OCI-LY3 (cell line): ENCODE measurements at regions not wholly inside any gene's neighbourhood (a gene's known extent, or its start where the extent isn't known, plus 50 kb on each side); places are given as distances from the start of the nearest gene placed in this dataset.

Experiments used
- EZH2phosphoT487 ChIP-seq: fragments of 200-600 bp; shearing (Covaris generic); IDR thresholded peaks from 2 replicates; pipeline ENCODE4 v1.6.1; 2018; ENCODE audit warnings: antibody characterized with exemption, mixed run types, low read depth
- TF ChIP-seq, protein P1 (sequence below): fragments of 200-600, 300-600 bp; sonication (generic); IDR thresholded peaks from 2 replicates; pipeline ENCODE4 v1.5.1; 2014; ENCODE audit warnings: antibody characterized with exemption, low read length, low read depth

DNA sequence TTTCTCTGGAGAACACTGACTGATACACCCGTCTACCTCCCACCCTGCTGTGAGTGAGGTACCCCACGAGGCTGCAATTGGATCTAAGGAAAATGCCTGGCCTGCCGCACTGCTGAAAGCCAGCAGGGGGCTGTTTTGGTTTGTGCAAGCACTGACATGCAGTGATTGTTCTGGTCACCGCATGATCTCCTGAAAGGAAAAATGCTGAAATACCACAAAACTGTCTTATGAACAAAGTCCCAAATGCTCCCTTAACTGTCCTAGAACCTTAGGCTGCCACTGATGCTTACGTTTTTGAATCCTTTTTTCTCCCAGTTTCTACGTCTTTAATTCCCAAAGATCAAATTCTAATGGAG is 132.7 kb downstream of the JCAD start:
- TF ChIP-seq, protein P1, sequence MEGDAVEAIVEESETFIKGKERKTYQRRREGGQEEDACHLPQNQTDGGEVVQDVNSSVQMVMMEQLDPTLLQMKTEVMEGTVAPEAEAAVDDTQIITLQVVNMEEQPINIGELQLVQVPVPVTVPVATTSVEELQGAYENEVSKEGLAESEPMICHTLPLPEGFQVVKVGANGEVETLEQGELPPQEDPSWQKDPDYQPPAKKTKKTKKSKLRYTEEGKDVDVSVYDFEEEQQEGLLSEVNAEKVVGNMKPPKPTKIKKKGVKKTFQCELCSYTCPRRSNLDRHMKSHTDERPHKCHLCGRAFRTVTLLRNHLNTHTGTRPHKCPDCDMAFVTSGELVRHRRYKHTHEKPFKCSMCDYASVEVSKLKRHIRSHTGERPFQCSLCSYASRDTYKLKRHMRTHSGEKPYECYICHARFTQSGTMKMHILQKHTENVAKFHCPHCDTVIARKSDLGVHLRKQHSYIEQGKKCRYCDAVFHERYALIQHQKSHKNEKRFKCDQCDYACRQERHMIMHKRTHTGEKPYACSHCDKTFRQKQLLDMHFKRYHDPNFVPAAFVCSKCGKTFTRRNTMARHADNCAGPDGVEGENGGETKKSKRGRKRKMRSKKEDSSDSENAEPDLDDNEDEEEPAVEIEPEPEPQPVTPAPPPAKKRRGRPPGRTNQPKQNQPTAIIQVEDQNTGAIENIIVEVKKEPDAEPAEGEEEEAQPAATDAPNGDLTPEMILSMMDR: no peak
- TF ChIP-seq EZH2phosphoT487: no peak
